Ishikawa (cell line): ENCODE measurements at regions not wholly inside any gene's neighbourhood (a gene's known extent, or its start where the extent isn't known, plus 50 kb on each side); places are given as distances from the start of the nearest gene placed in this dataset.

Source experiments
- CEBPB ChIP-seq: IDR thresholded peaks from 2 replicates; pipeline ENCODE4 v1.6.1; 2012
- CREB1 ChIP-seq: IDR thresholded peaks from 2 replicates; pipeline ENCODE4 v1.6.1; 2012; ENCODE audit warnings: low read depth
- EGR1 ChIP-seq: IDR thresholded peaks from 2 replicates; pipeline ENCODE4 v1.6.1; 2012
- EP300 ChIP-seq: IDR thresholded peaks from 2 replicates; pipeline ENCODE4 v1.6.1; 2012; ENCODE audit warnings: borderline replicate concordance
- FOXM1 ChIP-seq: IDR thresholded peaks from 2 replicates; pipeline ENCODE4 v1.6.1; 2012; ENCODE audit warnings: low read depth, borderline replicate concordance
- NFIC ChIP-seq: IDR thresholded peaks from 2 replicates; pipeline ENCODE4 v1.6.1; 2012
- RAD21 ChIP-seq: IDR thresholded peaks from 2 replicates; pipeline ENCODE4 v1.6.1; 2012; ENCODE audit warnings: low read depth
- TAF1 ChIP-seq: IDR thresholded peaks from 2 replicates; pipeline ENCODE4 v1.6.1; 2012; ENCODE audit warnings: low read depth, mild to moderate bottlenecking
- TCF12 ChIP-seq: IDR thresholded peaks from 2 replicates; pipeline ENCODE4 v1.6.1; 2012; ENCODE audit warnings: low read depth
- TEAD4 ChIP-seq: IDR thresholded peaks from 2 replicates; pipeline ENCODE4 v1.6.1; 2012
- YY1 ChIP-seq: IDR thresholded peaks from 2 replicates; pipeline ENCODE4 v1.6.1; 2012; ENCODE audit warnings: low read depth
- ZBTB7A ChIP-seq: IDR thresholded peaks from 2 replicates; pipeline ENCODE4 v1.6.1; 2012; ENCODE audit warnings: low read depth
- TF ChIP-seq, protein P1 (sequence below): IDR thresholded peaks from 2 replicates; pipeline ENCODE4 v1.6.1; 2012; ENCODE audit warnings: low read depth, mild to moderate bottlenecking
- TF ChIP-seq, protein P2 (sequence below): IDR thresholded peaks from 2 replicates; pipeline ENCODE4 v1.6.1; 2012

DNA sequence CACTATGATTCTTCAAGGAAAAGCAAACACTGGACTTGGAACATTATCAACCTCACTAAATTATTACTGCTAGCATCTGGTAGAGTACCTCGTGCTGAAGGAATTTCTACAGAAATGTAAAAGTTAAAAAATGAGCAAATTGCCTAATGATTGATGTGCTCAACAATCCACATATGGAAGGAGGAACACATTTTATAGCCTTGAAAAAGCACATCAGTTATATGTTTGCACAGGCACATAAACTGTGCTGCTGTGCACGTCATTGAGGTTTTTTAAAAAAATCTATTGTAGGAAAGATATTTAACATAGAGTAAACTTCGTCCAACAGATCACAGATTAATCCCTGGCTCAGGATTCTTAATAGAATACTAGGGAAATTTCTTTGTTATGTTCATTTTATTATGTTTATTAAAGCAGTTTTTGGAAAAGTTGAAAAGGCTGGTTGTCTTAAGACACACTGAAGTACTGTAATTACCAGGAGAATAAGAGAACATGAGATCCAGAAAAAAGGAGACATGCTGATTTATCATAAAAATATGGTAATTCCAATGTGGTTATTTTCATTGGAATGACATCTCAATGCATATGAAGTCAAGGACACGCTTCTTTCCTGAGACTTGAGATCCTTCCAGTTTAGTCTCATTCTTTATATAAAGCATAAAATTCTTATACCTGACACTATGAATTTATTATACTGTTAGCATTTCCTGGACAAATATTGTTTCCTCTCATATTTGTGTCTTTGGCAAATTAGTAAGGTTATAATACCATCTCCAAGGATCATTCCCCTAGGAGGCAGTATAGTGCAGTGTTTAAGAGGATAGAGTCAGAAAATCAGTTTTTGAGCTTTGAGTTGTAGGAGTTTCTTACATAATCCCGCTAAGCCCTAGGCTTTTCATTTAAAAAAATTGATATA lies 511.1 kb downstream of the TENT5A start:
- TF ChIP-seq TCF12 (no peak), RAD21 (peak; percentile 56)

DNA sequence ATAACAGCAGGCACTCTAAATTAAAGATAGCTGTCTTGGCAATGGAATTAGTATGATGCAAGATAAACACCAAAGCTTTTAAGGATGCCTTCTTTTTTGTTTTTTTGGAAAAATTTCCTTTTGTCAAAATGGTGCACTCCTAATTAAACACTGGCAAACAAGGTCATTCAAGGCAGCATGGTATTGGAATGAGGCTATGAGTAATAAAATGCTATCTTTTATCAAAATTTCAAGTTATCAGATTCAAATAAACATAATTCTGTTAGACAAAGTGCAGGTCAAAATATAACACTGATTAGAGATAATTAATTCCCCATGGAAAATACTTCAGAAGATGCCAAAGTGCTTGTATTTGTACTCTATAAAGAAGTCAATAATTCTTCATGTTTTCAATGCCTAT lies 514.1 kb downstream of the TENT5A start:
- TF ChIP-seq TEAD4 = no peak

DNA sequence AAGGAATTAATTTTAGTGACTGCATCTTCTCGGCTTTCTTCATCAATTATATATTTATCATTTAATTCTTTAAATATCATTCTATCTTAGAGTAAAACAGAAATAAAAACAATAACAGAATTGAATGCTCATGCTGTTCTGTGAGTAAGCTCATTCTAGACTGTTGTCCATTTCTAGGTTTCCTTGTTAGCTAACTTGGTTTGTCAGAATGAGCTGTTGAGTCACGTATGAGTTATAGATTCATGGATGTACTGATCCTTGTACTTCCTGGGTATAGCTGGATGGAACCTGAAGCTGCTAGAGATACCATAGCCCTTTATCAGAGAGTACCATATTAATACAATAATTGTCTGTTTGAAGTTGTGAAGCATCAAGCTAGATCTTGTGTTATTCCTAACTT lies 515.3 kb downstream of the TENT5A start:
- TF ChIP-seq TEAD4 = no peak
- TF ChIP-seq NFIC = no peak
- no peak for TF ChIP-seq EP300
- TF ChIP-seq CREB1 = no peak
- no peak for TF ChIP-seq FOXM1
- no peak for TF ChIP-seq EGR1
- TF ChIP-seq, protein P1, sequence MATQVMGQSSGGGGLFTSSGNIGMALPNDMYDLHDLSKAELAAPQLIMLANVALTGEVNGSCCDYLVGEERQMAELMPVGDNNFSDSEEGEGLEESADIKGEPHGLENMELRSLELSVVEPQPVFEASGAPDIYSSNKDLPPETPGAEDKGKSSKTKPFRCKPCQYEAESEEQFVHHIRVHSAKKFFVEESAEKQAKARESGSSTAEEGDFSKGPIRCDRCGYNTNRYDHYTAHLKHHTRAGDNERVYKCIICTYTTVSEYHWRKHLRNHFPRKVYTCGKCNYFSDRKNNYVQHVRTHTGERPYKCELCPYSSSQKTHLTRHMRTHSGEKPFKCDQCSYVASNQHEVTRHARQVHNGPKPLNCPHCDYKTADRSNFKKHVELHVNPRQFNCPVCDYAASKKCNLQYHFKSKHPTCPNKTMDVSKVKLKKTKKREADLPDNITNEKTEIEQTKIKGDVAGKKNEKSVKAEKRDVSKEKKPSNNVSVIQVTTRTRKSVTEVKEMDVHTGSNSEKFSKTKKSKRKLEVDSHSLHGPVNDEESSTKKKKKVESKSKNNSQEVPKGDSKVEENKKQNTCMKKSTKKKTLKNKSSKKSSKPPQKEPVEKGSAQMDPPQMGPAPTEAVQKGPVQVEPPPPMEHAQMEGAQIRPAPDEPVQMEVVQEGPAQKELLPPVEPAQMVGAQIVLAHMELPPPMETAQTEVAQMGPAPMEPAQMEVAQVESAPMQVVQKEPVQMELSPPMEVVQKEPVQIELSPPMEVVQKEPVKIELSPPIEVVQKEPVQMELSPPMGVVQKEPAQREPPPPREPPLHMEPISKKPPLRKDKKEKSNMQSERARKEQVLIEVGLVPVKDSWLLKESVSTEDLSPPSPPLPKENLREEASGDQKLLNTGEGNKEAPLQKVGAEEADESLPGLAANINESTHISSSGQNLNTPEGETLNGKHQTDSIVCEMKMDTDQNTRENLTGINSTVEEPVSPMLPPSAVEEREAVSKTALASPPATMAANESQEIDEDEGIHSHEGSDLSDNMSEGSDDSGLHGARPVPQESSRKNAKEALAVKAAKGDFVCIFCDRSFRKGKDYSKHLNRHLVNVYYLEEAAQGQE = no peak
- TF ChIP-seq, protein P2, sequence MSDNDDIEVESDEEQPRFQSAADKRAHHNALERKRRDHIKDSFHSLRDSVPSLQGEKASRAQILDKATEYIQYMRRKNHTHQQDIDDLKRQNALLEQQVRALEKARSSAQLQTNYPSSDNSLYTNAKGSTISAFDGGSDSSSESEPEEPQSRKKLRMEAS = no peak
- TF ChIP-seq ZBTB7A = no peak
- no peak for TF ChIP-seq YY1
- TF ChIP-seq TCF12 = no peak

DNA sequence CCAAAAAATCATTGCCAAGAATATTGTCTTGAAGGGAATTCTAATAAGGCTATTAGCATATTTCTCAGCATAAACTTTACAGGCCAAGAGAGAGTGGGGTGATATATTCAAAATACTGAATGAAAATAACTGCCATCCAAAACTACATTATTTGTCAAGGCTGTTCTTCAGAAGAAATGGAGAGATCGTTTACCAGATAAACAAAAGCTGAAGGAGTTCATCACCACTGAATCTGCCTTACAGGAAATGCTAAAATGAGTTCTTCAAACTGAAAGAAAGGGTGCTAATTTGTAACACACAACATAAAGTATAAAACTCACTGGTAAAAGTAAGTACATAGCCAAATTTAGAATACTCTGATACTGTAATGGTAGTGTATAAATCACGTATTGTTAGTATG lies 517.0 kb downstream of the TENT5A start:
- TF ChIP-seq TAF1 (no peak), CREB1 (no peak), CEBPB (no peak), EGR1 (no peak), TCF12 (no peak), YY1 (no peak)

DNA sequence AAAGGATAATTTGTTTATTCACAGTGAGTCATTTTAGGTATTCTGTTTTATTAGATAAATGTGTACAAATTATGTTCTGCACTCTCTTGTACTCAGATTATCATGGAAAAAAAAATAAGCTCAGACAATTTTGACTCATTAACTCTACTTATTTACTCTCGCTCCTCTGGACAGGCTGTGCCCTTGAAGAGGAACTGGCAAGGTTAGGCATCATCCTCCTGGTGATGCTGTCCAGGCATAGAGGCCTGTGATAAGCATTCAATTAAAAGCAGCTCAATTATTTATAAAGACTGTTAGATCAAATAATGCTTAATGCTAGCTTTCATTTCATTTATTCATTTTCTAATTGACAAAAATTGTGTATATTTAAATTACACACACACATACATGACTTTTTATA lies 518.5 kb downstream of the TENT5A start:
- no peak for TF ChIP-seq YY1
- TF ChIP-seq, protein P1 = no peak
- TF ChIP-seq, protein P2 = no peak
- TF ChIP-seq CREB1 = no peak
- TF ChIP-seq NFIC = no peak

DNA sequence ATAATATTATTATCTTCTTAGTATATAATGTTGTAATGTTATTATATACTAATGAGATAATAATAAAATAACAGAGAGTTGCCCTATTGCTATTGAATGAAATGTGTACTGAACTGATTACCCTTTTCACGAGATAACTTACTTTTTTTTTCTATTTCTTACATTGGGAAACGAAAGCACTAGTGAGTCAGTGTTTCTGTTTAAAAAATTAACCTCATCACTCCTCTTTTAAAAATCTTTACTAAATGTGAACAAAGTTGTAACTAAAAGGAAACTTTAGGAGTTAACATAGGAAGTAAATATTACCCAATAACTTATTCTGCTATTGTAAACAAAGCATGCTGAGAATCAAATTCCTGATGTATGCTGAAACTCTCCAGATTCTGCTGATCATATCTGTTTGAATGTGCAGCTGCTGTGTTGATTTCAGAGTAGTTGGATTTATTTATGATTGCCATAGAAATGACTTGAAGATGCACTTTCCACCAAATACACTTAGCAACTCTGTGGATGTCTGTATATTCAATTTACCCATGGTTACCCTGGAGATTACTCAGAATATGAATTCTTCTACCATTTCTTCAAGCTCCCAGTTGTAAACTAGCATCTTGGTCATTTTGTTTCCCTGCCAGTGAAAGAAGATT lies 523.4 kb downstream of the TENT5A start:
- no peak for TF ChIP-seq TCF12
- TF ChIP-seq CEBPB = no peak
- no peak for TF ChIP-seq FOXM1
- no peak for TF ChIP-seq EP300
- TF ChIP-seq ZBTB7A = no peak
- no peak for TF ChIP-seq CREB1
- TF ChIP-seq TAF1 = no peak
- TF ChIP-seq, protein P1 = no peak
- no peak for TF ChIP-seq YY1
- TF ChIP-seq RAD21 = no peak
